ENCODE measurements at regions not wholly inside any gene's neighbourhood (a gene's known extent, or its start where the extent isn't known, plus 50 kb on each side); places are given as distances from the start of the nearest gene placed in this dataset.

DNA sequence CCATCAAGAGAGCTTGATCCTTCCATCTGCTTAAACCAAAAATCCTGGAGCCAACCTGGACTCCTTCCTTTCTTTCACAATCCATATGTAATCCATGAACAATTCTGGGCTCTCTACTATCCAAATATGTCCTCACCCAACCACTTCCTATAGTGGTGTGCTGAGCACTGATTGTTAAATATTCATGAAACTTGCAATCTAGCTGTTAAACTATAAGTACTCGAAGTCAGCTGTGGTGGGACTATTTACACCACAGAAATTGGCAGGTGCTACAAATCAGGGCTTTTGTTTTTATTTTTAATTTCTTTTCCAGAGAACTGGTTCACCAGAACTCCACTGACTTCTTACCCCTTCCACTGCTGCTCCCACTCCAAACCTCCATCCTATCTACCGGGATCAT is 57.2 kb upstream of the KCND3 start:
- TF ChIP-seq PAX5 (IDR thresholded peaks at IDR 0.05; ENCODE audit: insufficient read depth, low read length, severe bottlenecking) (no peak), POLR2A (IDR thresholded peaks at IDR 0.05; ENCODE audit: low read depth, low read length) (no peak), POLR2AphosphoS5 (IDR thresholded peaks at IDR 0.05; ENCODE audit: low read depth, low read length) (no peak), POU2F2 (IDR thresholded peaks at IDR 0.05; ENCODE audit: low read depth, low read length) (no peak), TAF1 (IDR thresholded peaks at IDR 0.05; ENCODE audit: low read depth, low read length) (no peak), SPI1 (IDR thresholded peaks at IDR 0.05; ENCODE audit: low read depth, low read length) (no peak)
